ENCODE measurements at regions not wholly inside any gene's neighbourhood (a gene's known extent, or its start where the extent isn't known, plus 50 kb on each side); places are given as distances from the start of the nearest gene placed in this dataset.

- POLR2A ChIA-PET, result no interaction called here
- H3K27me3 Mint-ChIP-seq, result no peaks in the 10 kb centered on the region
- no peak for DNase-seq
- H3K9me3 Mint-ChIP-seq, result no peaks in the 10 kb centered on the region
- no peaks in the 10 kb centered on the region for H3K4me1 Mint-ChIP-seq
- no peak overlapping the region for H3K27ac Mint-ChIP-seq
- no peaks in the 10 kb centered on the region for H3K36me3 Mint-ChIP-seq (ENCODE audit: low read depth)
- no peak overlapping the region for H3K4me3 Mint-ChIP-seq
- CTCF ChIA-PET, result no interaction called here
Observed at GRCh38 chr20:11235058-11235457, 561.3 kb upstream of the JAG1 start.

GRCh38 chr20:11242320-11242719 lies 568.5 kb upstream of the JAG1 start:
- ChIA-PET POLR2A (no interaction called here), CTCF (no interaction called here)
- Mint-ChIP-seq H3K27ac (no peak overlapping the region), H3K27me3 (no peaks in the 10 kb centered on the region), H3K4me1 (no peaks in the 10 kb centered on the region), H3K9me3 (peaks cover 3% of the 10 kb centered on the region), H3K36me3 (ENCODE audit: low read depth) (no peaks in the 10 kb centered on the region), H3K4me3 (no peak overlapping the region)
- no peak for DNase-seq

GRCh38 chr20:11245431-11245830 lies 571.6 kb upstream of the JAG1 start:
- POLR2A ChIA-PET, result no interaction called here
- Mint-ChIP-seq H3K9me3 (peaks cover 3% of the 10 kb centered on the region), H3K27me3 (no peaks in the 10 kb centered on the region), H3K4me1 (no peaks in the 10 kb centered on the region), H3K4me3 (no peak overlapping the region), H3K27ac (no peak overlapping the region), H3K36me3 (ENCODE audit: low read depth) (no peaks in the 10 kb centered on the region)
- DNase-seq, result no peak
- CTCF ChIA-PET, result no interaction called here

GRCh38 chr20:11246251-11246775 lies 572.5 kb upstream of the JAG1 start:
- ChIA-PET CTCF (no interaction called here), POLR2A (no interaction called here)
- H3K36me3 Mint-ChIP-seq (ENCODE audit: low read depth), result no peaks in the 10 kb centered on the region
- H3K4me1 Mint-ChIP-seq, result no peaks in the 10 kb centered on the region
- no peak for DNase-seq
- no peak overlapping the region for H3K27ac Mint-ChIP-seq
- H3K4me3 Mint-ChIP-seq, result no peak overlapping the region
- H3K9me3 Mint-ChIP-seq, result peaks cover 3% of the 10 kb centered on the region
- H3K27me3 Mint-ChIP-seq, result no peaks in the 10 kb centered on the region

GRCh38 chr20:11247046-11248010 lies 573.5 kb upstream of the JAG1 start:
- Mint-ChIP-seq H3K9me3 (peaks cover 3% of the 10 kb centered on the region), H3K36me3 (ENCODE audit: low read depth) (no peaks in the 10 kb centered on the region), H3K27me3 (no peaks in the 10 kb centered on the region), H3K4me1 (no peaks in the 10 kb centered on the region), H3K27ac (no peak overlapping the region), H3K4me3 (no peak overlapping the region)
- CTCF ChIA-PET, result no interaction called here
- no peak for DNase-seq
- POLR2A ChIA-PET, result no interaction called here

GRCh38 chr20:11248011-11248409 lies 574.2 kb upstream of the JAG1 start:
- Mint-ChIP-seq H3K27me3 (no peaks in the 10 kb centered on the region), H3K27ac (no peak overlapping the region), H3K4me1 (no peaks in the 10 kb centered on the region), H3K4me3 (no peak overlapping the region), H3K36me3 (ENCODE audit: low read depth) (no peaks in the 10 kb centered on the region), H3K9me3 (no peaks in the 10 kb centered on the region)
- DNase-seq, result no peak
- ChIA-PET CTCF (no interaction called here), POLR2A (no interaction called here)

GRCh38 chr20:11248687-11249638 lies 575.2 kb upstream of the JAG1 start:
- no peak for DNase-seq
- no peaks in the 10 kb centered on the region for H3K27me3 Mint-ChIP-seq
- H3K4me1 Mint-ChIP-seq, result no peaks in the 10 kb centered on the region
- no peak overlapping the region for H3K27ac Mint-ChIP-seq
- H3K36me3 Mint-ChIP-seq (ENCODE audit: low read depth), result no peaks in the 10 kb centered on the region
- peaks cover 5% of the 10 kb centered on the region for H3K9me3 Mint-ChIP-seq
- no peak overlapping the region for H3K4me3 Mint-ChIP-seq
- CTCF ChIA-PET, result no interaction called here
- POLR2A ChIA-PET, result no interaction called here

GRCh38 chr20:11249683-11250082 lies 575.9 kb upstream of the JAG1 start:
- ChIA-PET CTCF (no interaction called here), POLR2A (no interaction called here)
- peaks cover 9% of the 10 kb centered on the region for H3K9me3 Mint-ChIP-seq
- no peaks in the 10 kb centered on the region for H3K4me1 Mint-ChIP-seq
- H3K4me3 Mint-ChIP-seq, result no peak overlapping the region
- H3K27me3 Mint-ChIP-seq, result no peaks in the 10 kb centered on the region
- H3K36me3 Mint-ChIP-seq (ENCODE audit: low read depth), result no peaks in the 10 kb centered on the region
- DNase-seq, result no peak
- no peak overlapping the region for H3K27ac Mint-ChIP-seq

- Mint-ChIP-seq H3K27me3 (no peaks in the 10 kb centered on the region), H3K9me3 (peaks cover 16% of the 10 kb centered on the region), H3K36me3 (ENCODE audit: low read depth) (no peaks in the 10 kb centered on the region), H3K4me1 (no peaks in the 10 kb centered on the region), H3K27ac (no peak overlapping the region), H3K4me3 (no peak overlapping the region)
- POLR2A ChIA-PET, result no interaction called here
- DNase-seq, result no peak
- CTCF ChIA-PET, result no interaction called here
Observed at GRCh38 chr20:11252447-11252846, 578.6 kb upstream of the JAG1 start.

GRCh38 chr20:11255455-11255854 lies 581.7 kb upstream of the JAG1 start:
- H3K9me3 Mint-ChIP-seq, result peaks cover 16% of the 10 kb centered on the region
- no peak overlapping the region for H3K27ac Mint-ChIP-seq
- DNase-seq, result no peak
- POLR2A ChIA-PET, result no interaction called here
- H3K36me3 Mint-ChIP-seq (ENCODE audit: low read depth), result no peaks in the 10 kb centered on the region
- no peaks in the 10 kb centered on the region for H3K4me1 Mint-ChIP-seq
- CTCF ChIA-PET, result no interaction called here
- H3K27me3 Mint-ChIP-seq, result no peaks in the 10 kb centered on the region
- no peak overlapping the region for H3K4me3 Mint-ChIP-seq

GRCh38 chr20:11255860-11256259 lies 582.1 kb upstream of the JAG1 start:
- Mint-ChIP-seq H3K27me3 (no peaks in the 10 kb centered on the region), H3K9me3 (peaks cover 16% of the 10 kb centered on the region), H3K4me3 (no peak overlapping the region), H3K4me1 (no peaks in the 10 kb centered on the region), H3K27ac (no peak overlapping the region), H3K36me3 (ENCODE audit: low read depth) (no peaks in the 10 kb centered on the region)
- ChIA-PET CTCF (no interaction called here), POLR2A (no interaction called here)
- DNase-seq, result no peak

- H3K9me3 Mint-ChIP-seq, result peaks cover 4% of the 10 kb centered on the region
- ChIA-PET CTCF (no interaction called here), POLR2A (no interaction called here)
- H3K4me3 Mint-ChIP-seq, result no peak overlapping the region
- H3K36me3 Mint-ChIP-seq (ENCODE audit: low read depth), result no peaks in the 10 kb centered on the region
- DNase-seq, result no peak
- H3K27ac Mint-ChIP-seq, result no peak overlapping the region
- H3K27me3 Mint-ChIP-seq, result no peaks in the 10 kb centered on the region
- no peaks in the 10 kb centered on the region for H3K4me1 Mint-ChIP-seq
Observed at GRCh38 chr20:11260611-11261010, 586.8 kb upstream of the JAG1 start.

- peaks cover 3% of the 10 kb centered on the region for H3K9me3 Mint-ChIP-seq
- no peak overlapping the region for H3K27ac Mint-ChIP-seq
- ChIA-PET POLR2A (no interaction called here), CTCF (no interaction called here)
- DNase-seq, result no peak
- H3K4me1 Mint-ChIP-seq, result no peaks in the 10 kb centered on the region
- no peak overlapping the region for H3K4me3 Mint-ChIP-seq
- no peaks in the 10 kb centered on the region for H3K36me3 Mint-ChIP-seq (ENCODE audit: low read depth)
- no peaks in the 10 kb centered on the region for H3K27me3 Mint-ChIP-seq
Observed at GRCh38 chr20:11261533-11262000, 587.8 kb upstream of the JAG1 start.

All from activated CD4-positive, alpha-beta T cell treated with anti-CD3 and anti-CD28 coated beads, Interleukin-2, amount 10 ng/mL, durations not matched to agents 7 days and 5 days (primary cell).